ENCODE measurements at regions not wholly inside any gene's neighbourhood (a gene's known extent, or its start where the extent isn't known, plus 50 kb on each side); places are given as distances from the start of the nearest gene placed in this dataset.

DNA sequence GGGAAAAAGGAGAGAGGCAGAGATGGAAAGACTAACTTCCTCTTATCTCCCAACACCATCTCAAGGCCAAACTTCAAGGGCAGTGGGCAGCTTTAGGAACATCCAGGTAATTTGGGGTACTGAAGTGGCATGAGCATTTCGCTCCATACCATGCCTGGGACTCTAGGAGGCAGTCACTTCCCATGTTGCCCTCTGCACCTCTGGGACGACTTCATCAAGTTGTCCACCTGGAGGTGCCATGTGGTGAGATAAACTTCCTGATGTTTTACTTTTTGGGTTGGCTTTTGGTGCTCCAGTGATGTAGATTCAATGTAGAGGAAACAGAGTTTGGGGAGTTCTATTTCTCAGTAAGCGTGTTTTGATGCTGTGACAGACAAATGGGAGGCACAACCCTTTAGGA lies 56.3 kb upstream of the UPP2 start:
- TF ChIP-seq SRF (IDR thresholded peaks at IDR 0.05; ENCODE audit: low read depth) (no peak), CEBPB (IDR thresholded peaks at IDR 0.05; ENCODE audit: low read depth) (no peak), EGR1 (IDR thresholded peaks at IDR 0.05; ENCODE audit: low read depth) (no peak)
- TF ChIP-seq, protein P1, sequence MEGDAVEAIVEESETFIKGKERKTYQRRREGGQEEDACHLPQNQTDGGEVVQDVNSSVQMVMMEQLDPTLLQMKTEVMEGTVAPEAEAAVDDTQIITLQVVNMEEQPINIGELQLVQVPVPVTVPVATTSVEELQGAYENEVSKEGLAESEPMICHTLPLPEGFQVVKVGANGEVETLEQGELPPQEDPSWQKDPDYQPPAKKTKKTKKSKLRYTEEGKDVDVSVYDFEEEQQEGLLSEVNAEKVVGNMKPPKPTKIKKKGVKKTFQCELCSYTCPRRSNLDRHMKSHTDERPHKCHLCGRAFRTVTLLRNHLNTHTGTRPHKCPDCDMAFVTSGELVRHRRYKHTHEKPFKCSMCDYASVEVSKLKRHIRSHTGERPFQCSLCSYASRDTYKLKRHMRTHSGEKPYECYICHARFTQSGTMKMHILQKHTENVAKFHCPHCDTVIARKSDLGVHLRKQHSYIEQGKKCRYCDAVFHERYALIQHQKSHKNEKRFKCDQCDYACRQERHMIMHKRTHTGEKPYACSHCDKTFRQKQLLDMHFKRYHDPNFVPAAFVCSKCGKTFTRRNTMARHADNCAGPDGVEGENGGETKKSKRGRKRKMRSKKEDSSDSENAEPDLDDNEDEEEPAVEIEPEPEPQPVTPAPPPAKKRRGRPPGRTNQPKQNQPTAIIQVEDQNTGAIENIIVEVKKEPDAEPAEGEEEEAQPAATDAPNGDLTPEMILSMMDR (IDR thresholded peaks at IDR 0.05 in 2 of 3, conservative IDR thresholded peaks at IDR 0.05 in 1 of 3; ENCODE audit: borderline replicate concordance in 1 of 3, insufficient read depth in 1 of 3, low read depth in 2 of 3, low read length in 2 of 3): peak; percentile 47 to 92 (median 58)
- TF ChIP-seq, protein P2, sequence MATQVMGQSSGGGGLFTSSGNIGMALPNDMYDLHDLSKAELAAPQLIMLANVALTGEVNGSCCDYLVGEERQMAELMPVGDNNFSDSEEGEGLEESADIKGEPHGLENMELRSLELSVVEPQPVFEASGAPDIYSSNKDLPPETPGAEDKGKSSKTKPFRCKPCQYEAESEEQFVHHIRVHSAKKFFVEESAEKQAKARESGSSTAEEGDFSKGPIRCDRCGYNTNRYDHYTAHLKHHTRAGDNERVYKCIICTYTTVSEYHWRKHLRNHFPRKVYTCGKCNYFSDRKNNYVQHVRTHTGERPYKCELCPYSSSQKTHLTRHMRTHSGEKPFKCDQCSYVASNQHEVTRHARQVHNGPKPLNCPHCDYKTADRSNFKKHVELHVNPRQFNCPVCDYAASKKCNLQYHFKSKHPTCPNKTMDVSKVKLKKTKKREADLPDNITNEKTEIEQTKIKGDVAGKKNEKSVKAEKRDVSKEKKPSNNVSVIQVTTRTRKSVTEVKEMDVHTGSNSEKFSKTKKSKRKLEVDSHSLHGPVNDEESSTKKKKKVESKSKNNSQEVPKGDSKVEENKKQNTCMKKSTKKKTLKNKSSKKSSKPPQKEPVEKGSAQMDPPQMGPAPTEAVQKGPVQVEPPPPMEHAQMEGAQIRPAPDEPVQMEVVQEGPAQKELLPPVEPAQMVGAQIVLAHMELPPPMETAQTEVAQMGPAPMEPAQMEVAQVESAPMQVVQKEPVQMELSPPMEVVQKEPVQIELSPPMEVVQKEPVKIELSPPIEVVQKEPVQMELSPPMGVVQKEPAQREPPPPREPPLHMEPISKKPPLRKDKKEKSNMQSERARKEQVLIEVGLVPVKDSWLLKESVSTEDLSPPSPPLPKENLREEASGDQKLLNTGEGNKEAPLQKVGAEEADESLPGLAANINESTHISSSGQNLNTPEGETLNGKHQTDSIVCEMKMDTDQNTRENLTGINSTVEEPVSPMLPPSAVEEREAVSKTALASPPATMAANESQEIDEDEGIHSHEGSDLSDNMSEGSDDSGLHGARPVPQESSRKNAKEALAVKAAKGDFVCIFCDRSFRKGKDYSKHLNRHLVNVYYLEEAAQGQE (IDR thresholded peaks at IDR 0.05; ENCODE audit: low read depth): no peak
